Muscle layer of duodenum (tissue), 2 donors: ENCODE measurements at regions not wholly inside any gene's neighbourhood (a gene's known extent, or its start where the extent isn't known, plus 50 kb on each side); places are given as distances from the start of the nearest gene placed in this dataset.

ENCODE experiments used
- H3K27ac ChIP-seq: one replicate; pipeline ENCODE4 v1.7.0; 2013; ENCODE audit warnings: mild to moderate bottlenecking, low read length
- H3K27me3 ChIP-seq: one replicate; pipeline ENCODE4 v1.7.0; 2013; ENCODE audit warnings: low read depth, mild to moderate bottlenecking, control low read depth, low read length
- H3K36me3 ChIP-seq, 2 donors: one replicate each; pipeline ENCODE4 v1.7.0; 2013; ENCODE audit warnings: low read length in 2 of 2, control low read depth in 1 of 2, mild to moderate bottlenecking in 1 of 2; ENCODE audit not compliant: insufficient read depth in 2 of 2, control insufficient read depth in 1 of 2
- H3K4me1 ChIP-seq, 2 donors: one replicate each; pipeline ENCODE4 v1.7.0; 2013; ENCODE audit warnings: low read length in 2 of 2, mild to moderate bottlenecking in 2 of 2, control low read depth in 1 of 2, moderate library complexity in 1 of 2; ENCODE audit not compliant: insufficient read depth in 2 of 2, control insufficient read depth in 1 of 2
- H3K4me3 ChIP-seq, 2 donors: one replicate each; pipeline ENCODE4 v1.7.0; 2013; ENCODE audit warnings: low read length in 2 of 2, low read depth in 1 of 2, mild to moderate bottlenecking in 1 of 2
- H3K9me3 ChIP-seq, 2 donors: one replicate each; pipeline ENCODE4 v1.7.0; 2013; ENCODE audit warnings: low read length in 2 of 2, control low read depth in 1 of 2, mild to moderate bottlenecking in 1 of 2; ENCODE audit not compliant: control insufficient read depth in 1 of 2
- donor health status: healthy.

DNA sequence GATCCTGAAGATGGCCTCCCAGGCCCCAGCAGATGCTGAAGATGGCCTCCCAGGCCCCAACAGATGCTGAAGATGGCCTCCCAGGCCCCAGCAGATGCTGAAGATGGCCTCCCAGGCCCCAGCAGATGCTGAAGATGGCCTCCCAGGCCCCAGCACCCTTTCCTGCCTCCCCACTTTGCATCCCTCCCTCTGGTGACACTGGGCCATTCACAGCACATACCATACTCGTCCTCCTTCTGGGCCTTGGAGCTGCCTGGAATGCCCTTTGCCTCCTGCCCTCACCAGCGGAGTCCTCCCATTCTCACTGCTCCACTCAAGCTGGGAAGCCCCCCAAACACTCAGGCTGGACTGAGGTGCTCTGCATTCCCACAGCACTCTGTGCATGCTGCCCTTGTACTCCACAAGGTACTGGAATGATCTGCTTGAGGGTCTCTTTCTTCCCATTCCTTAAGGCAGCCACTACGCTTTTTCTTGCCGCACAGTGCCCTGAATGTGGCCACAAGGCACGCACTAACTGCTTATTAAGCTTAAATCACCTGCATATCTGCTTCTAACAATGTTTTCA is 550.0 kb downstream of the BNC2 start:
- Histone ChIP-seq H3K27me3 (no peaks in the 10 kb centered on the region), H3K27ac (no peak overlapping the region), H3K4me1 (no peaks in the 10 kb centered on the region), H3K36me3 (no peaks in the 10 kb centered on the region), H3K9me3 (no peaks in the 10 kb centered on the region), H3K4me3 (no peak overlapping the region)

DNA sequence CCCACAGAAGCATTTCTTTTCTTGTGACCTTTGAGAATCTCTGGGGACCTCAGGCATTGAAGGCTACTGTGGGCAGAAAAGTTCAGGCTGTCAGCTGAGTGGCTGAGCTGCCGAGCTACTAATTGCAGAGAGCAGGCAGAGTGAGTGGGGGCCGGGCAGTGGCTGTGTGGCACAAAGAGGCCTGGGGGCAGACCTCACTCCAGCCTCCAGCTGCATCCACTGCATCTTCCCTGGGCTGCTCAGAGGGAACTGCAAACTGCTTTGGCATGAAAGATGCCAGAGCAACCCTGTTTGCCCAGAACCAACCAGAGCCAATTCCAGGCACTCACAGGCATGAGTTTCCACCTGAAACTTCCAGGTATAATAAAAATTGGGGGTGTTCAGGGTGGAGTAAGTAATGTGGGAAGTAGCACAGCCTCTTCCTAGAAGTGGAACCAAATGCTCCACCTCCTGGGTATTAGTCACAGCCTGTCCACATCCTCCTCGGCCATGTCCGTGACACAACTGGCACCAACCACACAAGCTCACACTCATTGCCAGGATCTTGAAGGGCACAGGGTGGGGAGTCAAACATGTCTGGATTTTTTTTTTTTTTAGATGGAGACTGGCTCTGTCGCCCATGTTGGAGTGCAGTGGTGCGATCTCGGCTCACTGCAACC is 548.9 kb downstream of the BNC2 start:
- Histone ChIP-seq H3K9me3 (no peaks in the 10 kb centered on the region), H3K27ac (no peak overlapping the region), H3K4me3 (no peak overlapping the region)

GRCh38 chr9:16322849-16323248 is 547.6 kb downstream of the BNC2 start:
- no peak overlapping the region for H3K4me3 ChIP-seq
- no peaks in the 10 kb centered on the region for H3K36me3 ChIP-seq
- H3K27me3 ChIP-seq, result no peaks in the 10 kb centered on the region
- no peaks in the 10 kb centered on the region for H3K9me3 ChIP-seq
- no peaks in the 10 kb centered on the region for H3K4me1 ChIP-seq
- no peak overlapping the region for H3K27ac ChIP-seq

More for the DNA sequence above, 548.9 kb downstream of the BNC2 start:
- no peaks in the 10 kb centered on the region for H3K4me1 ChIP-seq
- no peaks in the 10 kb centered on the region for H3K36me3 ChIP-seq
- no peaks in the 10 kb centered on the region for H3K27me3 ChIP-seq

- no peak overlapping the region for H3K4me3 ChIP-seq
- no peaks in the 10 kb centered on the region for H3K9me3 ChIP-seq
- H3K4me1 ChIP-seq, result no peaks in the 10 kb centered on the region
- H3K27ac ChIP-seq, result no peak overlapping the region
- no peaks in the 10 kb centered on the region for H3K27me3 ChIP-seq
- H3K36me3 ChIP-seq, result no peaks in the 10 kb centered on the region
Measured at GRCh38 chr9:16325966-16326365, 544.5 kb downstream of the BNC2 start.

GRCh38 chr9:16328349-16328748 is 542.1 kb downstream of the BNC2 start:
- Histone ChIP-seq H3K27me3 (no peaks in the 10 kb centered on the region), H3K4me1 (no peaks in the 10 kb centered on the region), H3K4me3 (no peak overlapping the region), H3K36me3 (no peaks in the 10 kb centered on the region), H3K9me3 (no peaks in the 10 kb centered on the region), H3K27ac (no peak overlapping the region)

DNA sequence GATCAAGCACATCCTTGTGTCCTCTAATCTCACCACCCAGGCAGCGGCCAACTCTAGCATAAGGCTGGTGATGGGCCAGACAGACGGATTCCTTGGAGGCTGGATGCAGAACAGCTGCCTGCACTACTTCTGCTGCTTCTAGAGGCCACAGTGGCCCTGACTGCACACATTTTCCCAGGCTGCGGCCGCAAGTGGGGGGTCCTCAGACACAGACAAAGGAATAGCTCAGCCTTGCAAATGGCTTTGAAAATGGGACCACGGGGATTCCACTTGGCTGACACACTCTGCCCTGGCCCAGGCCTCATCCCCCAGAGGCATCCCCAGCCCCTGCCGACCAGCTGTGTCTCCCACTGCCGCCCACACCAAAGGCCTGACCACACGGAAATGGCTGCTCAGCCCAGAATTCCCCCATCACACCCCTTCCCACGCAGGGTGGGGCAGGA is 540.8 kb downstream of the BNC2 start:
- no peaks in the 10 kb centered on the region for H3K9me3 ChIP-seq
- no peaks in the 10 kb centered on the region for H3K27me3 ChIP-seq
- H3K27ac ChIP-seq, result peak overlapping the region; percentile 12
- H3K4me1 ChIP-seq, result no peaks in the 10 kb centered on the region
- H3K36me3 ChIP-seq, result no peaks in the 10 kb centered on the region
- no peak overlapping the region for H3K4me3 ChIP-seq

- Histone ChIP-seq H3K27ac (no peak overlapping the region), H3K27me3 (no peaks in the 10 kb centered on the region), H3K9me3 (no peaks in the 10 kb centered on the region), H3K36me3 (no peaks in the 10 kb centered on the region), H3K4me3 (no peak overlapping the region), H3K4me1 (no peaks in the 10 kb centered on the region)
Measured at GRCh38 chr9:16331031-16331430, 539.4 kb downstream of the BNC2 start.

- no peaks in the 10 kb centered on the region for H3K36me3 ChIP-seq
- no peaks in the 10 kb centered on the region for H3K9me3 ChIP-seq
- H3K4me1 ChIP-seq, result no peaks in the 10 kb centered on the region
- H3K27me3 ChIP-seq, result no peaks in the 10 kb centered on the region
- H3K4me3 ChIP-seq, result no peak overlapping the region
- H3K27ac ChIP-seq, result no peak overlapping the region
Measured at GRCh38 chr9:16331527-16331926, 538.9 kb downstream of the BNC2 start.

DNA sequence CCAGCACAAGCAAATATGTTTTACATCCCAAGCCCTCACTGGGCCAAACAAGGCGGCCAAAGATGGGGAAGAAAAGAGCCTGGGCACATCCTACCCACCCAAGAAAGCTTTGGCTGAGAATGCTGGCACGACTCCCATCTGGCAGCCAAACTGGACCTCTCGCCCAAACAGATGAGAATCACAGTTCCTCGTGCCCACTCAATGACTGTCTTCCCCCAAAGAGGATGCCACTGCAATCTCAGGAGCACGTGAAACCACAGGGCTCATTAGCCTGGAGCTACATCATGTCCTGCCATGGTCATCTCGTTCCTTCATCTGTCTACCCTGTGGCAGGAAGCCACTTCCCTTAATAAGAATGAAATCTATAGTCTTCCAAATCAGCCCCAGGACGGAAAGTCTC is 536.8 kb downstream of the BNC2 start:
- Histone ChIP-seq H3K9me3 (no peaks in the 10 kb centered on the region), H3K4me3 (no peak overlapping the region), H3K4me1 (no peaks in the 10 kb centered on the region), H3K36me3 (no peaks in the 10 kb centered on the region), H3K27ac (no peak overlapping the region), H3K27me3 (no peaks in the 10 kb centered on the region)

GRCh38 chr9:16335788-16336580 is 534.5 kb downstream of the BNC2 start:
- Histone ChIP-seq H3K27me3 (no peaks in the 10 kb centered on the region), H3K9me3 (no peaks in the 10 kb centered on the region), H3K36me3 (no peaks in the 10 kb centered on the region), H3K4me1 (no peaks in the 10 kb centered on the region), H3K4me3 (no peak overlapping the region), H3K27ac (peak overlapping the region; percentile 59)

DNA sequence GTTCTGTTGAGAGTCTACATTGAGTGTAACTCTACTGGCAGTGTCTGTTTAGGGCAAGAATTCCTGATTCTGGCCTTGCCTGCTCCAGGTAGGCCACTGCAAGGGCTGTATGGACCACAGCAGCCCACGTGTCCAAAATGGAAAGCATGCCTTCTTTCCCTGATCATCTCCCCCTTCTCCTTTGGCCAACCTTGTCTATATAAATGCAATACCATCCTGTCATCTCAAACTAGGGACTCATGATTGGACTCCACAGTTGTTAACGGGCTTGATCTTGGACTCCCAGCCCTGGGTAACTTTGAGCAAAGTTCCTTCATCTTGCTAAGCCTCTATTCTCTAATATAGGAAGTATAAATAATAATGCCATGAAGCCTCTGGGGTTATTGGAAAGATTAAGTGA is 533.6 kb downstream of the BNC2 start:
- Histone ChIP-seq H3K27me3 (no peaks in the 10 kb centered on the region), H3K27ac (peak overlapping the region; percentile 11), H3K36me3 (no peaks in the 10 kb centered on the region), H3K4me1 (no peaks in the 10 kb centered on the region), H3K9me3 (no peaks in the 10 kb centered on the region), H3K4me3 (no peak overlapping the region)
